ENCODE measurements at regions not wholly inside any gene's neighbourhood (a gene's known extent, or its start where the extent isn't known, plus 50 kb on each side); places are given as distances from the start of the nearest gene placed in this dataset.
A peak's percentile ranks its signal among the peaks of the same experiment; 100 is the strongest.

DNA sequence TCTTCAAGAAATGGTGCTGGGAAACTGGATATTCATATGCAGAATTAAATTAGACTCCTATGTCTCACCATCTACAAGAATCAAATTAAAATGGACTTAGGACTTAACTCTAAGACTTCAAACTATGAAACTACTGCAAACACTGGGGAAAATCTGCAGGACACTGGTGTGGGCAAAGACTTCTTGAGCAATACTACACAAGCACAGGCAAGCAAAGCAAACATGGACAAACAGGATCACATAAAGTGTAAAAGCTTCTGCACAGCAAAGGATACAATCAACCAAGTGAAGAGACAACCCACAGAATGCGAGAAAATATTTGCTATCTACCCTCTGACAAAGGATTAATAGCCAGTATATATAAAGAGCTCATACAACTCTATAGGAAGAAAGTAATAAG, 1161.1 kb upstream of the CITED2 start:
- DNase-seq, result no peak
- no peaks in the 10 kb centered on the region for H3K79me2 ChIP-seq (ENCODE audit: insufficient read depth)
- H3K9me3 ChIP-seq (ENCODE audit: low read depth), result no peaks in the 10 kb centered on the region
- no peak overlapping the region for H3K4me2 ChIP-seq (ENCODE audit: unreplicated experiment)
- WGBS, 2 experiments (ENCODE audit: low coverage in 1 of 2, low lambda C conversion rate in 2 of 2, missing lambda C conversion rate in 2 of 2), result 100% methylated on average over 1 of the region's 1 CpG
- peaks cover 47% of the 10 kb centered on the region for H3F3A ChIP-seq (ENCODE audit: insufficient read depth)
- H4K20me1 ChIP-seq (ENCODE audit: insufficient read depth), result no peaks in the 10 kb centered on the region
- no peak overlapping the region for H3K9ac ChIP-seq
- H3K36me3 ChIP-seq (ENCODE audit: low read depth), result peaks cover 14% of the 10 kb centered on the region
- TF ChIP-seq EZH2 (IDR thresholded peaks at IDR 0.05; ENCODE audit: insufficient read depth, poor library complexity, severe bottlenecking) (no peak), EZH2phosphoT487 (IDR thresholded peaks at IDR 0.05; ENCODE audit: insufficient read depth, low read depth) (no peak)
- no peak overlapping the region for H3K4me3 ChIP-seq
- in situ Hi-C loops (cut with MboI), result no loop called here
- no peak overlapping the region for H2AFZ ChIP-seq
- peaks cover 35% of the 10 kb centered on the region for H3K4me1 ChIP-seq (ENCODE audit: insufficient read depth)
- no peaks in the 10 kb centered on the region for H3K27me3 ChIP-seq (replicated peaks; ENCODE audit: insufficient read depth)
- H3K27ac ChIP-seq, result no peak overlapping the region
- no peaks in the 10 kb centered on the region for H3K9me2 ChIP-seq (ENCODE audit: insufficient read depth)

DNA sequence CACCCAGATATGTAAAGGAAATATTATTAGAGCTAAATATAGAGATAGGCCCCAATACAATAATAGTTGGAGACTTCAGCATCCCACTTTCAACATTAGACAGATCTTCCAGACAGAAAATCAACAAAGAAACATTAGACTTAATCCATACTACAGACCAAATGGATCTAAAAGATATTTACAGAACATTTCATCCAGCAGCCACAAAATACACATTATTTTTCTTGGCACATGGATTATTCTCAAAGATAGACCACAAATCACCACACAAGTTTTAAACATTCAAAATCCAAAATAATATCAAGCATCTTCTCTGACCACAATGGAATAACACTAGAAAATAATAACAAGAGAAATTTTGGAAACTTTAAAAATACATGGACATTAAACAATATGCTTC, 1159.1 kb upstream of the CITED2 start:
- Histone ChIP-seq H3K4me2 (ENCODE audit: unreplicated experiment) (no peak overlapping the region), H3K9me2 (ENCODE audit: insufficient read depth) (no peaks in the 10 kb centered on the region), H3K9ac (no peak overlapping the region), H3K27ac (no peak overlapping the region), H3K4me1 (ENCODE audit: insufficient read depth) (peaks cover 22% of the 10 kb centered on the region), H3K9me3 (ENCODE audit: low read depth) (no peaks in the 10 kb centered on the region), H4K20me1 (ENCODE audit: insufficient read depth) (no peaks in the 10 kb centered on the region), H3K4me3 (no peak overlapping the region), H3F3A (ENCODE audit: insufficient read depth) (peaks cover 28% of the 10 kb centered on the region), H2AFZ (no peak overlapping the region), H3K27me3 (replicated peaks; ENCODE audit: insufficient read depth) (no peaks in the 10 kb centered on the region), H3K79me2 (ENCODE audit: insufficient read depth) (no peaks in the 10 kb centered on the region), H3K36me3 (ENCODE audit: low read depth) (peaks cover 14% of the 10 kb centered on the region)
- in situ Hi-C loops (cut with MboI), result no loop called here
- no peak for DNase-seq
- TF ChIP-seq EZH2phosphoT487 (IDR thresholded peaks at IDR 0.05; ENCODE audit: insufficient read depth, low read depth), result no peak
- no peak for TF ChIP-seq EZH2 (IDR thresholded peaks at IDR 0.05; ENCODE audit: insufficient read depth, poor library complexity, severe bottlenecking)

DNA sequence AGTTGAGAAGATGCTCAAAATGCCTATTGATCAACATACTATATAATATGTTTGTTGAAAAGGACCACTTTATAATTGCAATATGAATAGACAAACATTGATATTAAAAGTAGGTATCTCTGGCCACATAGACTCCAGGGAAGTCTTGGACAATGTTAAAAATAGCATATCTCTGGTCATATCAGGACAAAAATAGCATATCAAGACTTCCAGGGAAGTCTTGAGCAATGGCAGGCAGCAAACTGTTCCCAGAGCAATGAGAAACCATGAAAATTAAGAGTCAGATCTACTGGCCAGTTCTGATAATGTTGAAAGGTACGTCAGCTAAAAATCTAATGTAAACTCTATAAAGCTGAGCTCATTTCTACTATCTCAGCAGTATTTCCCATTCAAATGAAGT, 1130.3 kb upstream of the CITED2 start:
- no peaks in the 10 kb centered on the region for H3K27me3 ChIP-seq (replicated peaks; ENCODE audit: insufficient read depth)

DNA sequence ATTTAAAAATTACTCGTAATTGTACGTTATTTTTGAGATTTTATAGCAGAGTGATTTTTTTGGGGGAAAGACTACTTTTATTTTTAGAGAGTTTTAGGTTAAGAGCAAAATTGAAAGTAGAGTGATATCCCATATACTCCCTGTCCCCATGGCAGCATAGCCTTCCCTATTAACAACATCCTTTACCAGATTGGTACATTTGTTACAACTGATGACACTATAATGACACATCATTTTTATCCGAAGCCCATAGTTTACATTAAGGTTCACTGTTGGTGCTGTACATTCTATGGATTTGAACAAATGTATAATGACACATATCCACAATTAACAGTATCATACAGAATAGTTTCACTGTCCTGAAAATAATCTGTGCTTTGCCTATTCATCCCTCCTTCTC, 1126.4 kb upstream of the CITED2 start:
- Histone ChIP-seq H4K20me1 (ENCODE audit: insufficient read depth) (no peaks in the 10 kb centered on the region), H3K27ac (no peak overlapping the region), H3K4me3 (no peak overlapping the region), H3K79me2 (ENCODE audit: insufficient read depth) (no peaks in the 10 kb centered on the region), H3F3A (ENCODE audit: insufficient read depth) (no peaks in the 10 kb centered on the region), H3K36me3 (ENCODE audit: low read depth) (no peaks in the 10 kb centered on the region), H3K4me2 (ENCODE audit: unreplicated experiment) (no peak overlapping the region), H3K9me2 (ENCODE audit: insufficient read depth) (no peaks in the 10 kb centered on the region), H2AFZ (no peak overlapping the region), H3K9me3 (ENCODE audit: low read depth) (no peaks in the 10 kb centered on the region), H3K27me3 (replicated peaks; ENCODE audit: insufficient read depth) (no peaks in the 10 kb centered on the region), H3K9ac (no peak overlapping the region), H3K4me1 (ENCODE audit: insufficient read depth) (no peaks in the 10 kb centered on the region)
- DNase-seq, result no peak
- in situ Hi-C loops (cut with MboI), result no loop called here
- TF ChIP-seq EZH2phosphoT487 (IDR thresholded peaks at IDR 0.05; ENCODE audit: insufficient read depth, low read depth) (no peak), EZH2 (IDR thresholded peaks at IDR 0.05; ENCODE audit: insufficient read depth, poor library complexity, severe bottlenecking) (no peak)
- WGBS, 2 experiments (ENCODE audit: low coverage in 1 of 2, low lambda C conversion rate in 2 of 2, missing lambda C conversion rate in 2 of 2), result 71 to 76% methylated on average over 3 of the region's 3 CpGs

More for the DNA sequence above, 1130.3 kb upstream of the CITED2 start:
- Histone ChIP-seq H3F3A (ENCODE audit: insufficient read depth) (no peaks in the 10 kb centered on the region), H3K9ac (no peak overlapping the region), H3K4me3 (no peak overlapping the region), H3K79me2 (ENCODE audit: insufficient read depth) (no peaks in the 10 kb centered on the region), H2AFZ (no peak overlapping the region), H3K36me3 (ENCODE audit: low read depth) (no peaks in the 10 kb centered on the region), H3K9me2 (ENCODE audit: insufficient read depth) (no peaks in the 10 kb centered on the region), H3K27ac (no peak overlapping the region), H3K4me1 (ENCODE audit: insufficient read depth) (no peaks in the 10 kb centered on the region), H4K20me1 (ENCODE audit: insufficient read depth) (no peaks in the 10 kb centered on the region), H3K9me3 (ENCODE audit: low read depth) (no peaks in the 10 kb centered on the region), H3K4me2 (ENCODE audit: unreplicated experiment) (no peak overlapping the region)
- in situ Hi-C loops (cut with MboI), result no loop called here
- WGBS, 2 experiments (ENCODE audit: low coverage in 1 of 2, low lambda C conversion rate in 2 of 2, missing lambda C conversion rate in 2 of 2), result 92 to 95% methylated on average over 1 of the region's 1 CpG
- no peak for DNase-seq
- TF ChIP-seq EZH2phosphoT487 (IDR thresholded peaks at IDR 0.05; ENCODE audit: insufficient read depth, low read depth), result no peak
- no peak for TF ChIP-seq EZH2 (IDR thresholded peaks at IDR 0.05; ENCODE audit: insufficient read depth, poor library complexity, severe bottlenecking)

DNA sequence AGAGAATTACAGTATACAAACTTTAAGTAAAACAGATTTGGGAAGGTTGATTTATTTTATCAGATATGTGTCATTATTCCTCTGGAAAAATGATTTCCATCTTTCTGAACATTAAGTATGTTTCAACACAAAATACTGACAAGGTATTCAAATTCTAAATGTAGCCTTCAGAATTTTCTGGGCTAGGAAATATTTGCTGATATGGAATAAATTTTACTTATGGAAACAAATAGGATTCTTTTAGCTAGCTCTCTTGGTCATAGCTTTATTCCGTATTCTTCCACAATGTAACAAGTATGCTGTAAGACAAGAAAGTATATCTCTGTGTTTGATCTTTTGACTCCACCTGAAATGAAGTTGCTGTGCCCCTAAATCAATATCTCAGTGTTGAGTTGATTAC, 1125.2 kb upstream of the CITED2 start:
- Histone ChIP-seq H3K4me2 (ENCODE audit: unreplicated experiment) (no peak overlapping the region), H3K36me3 (ENCODE audit: low read depth) (no peaks in the 10 kb centered on the region), H3K4me3 (no peak overlapping the region), H3K9me3 (ENCODE audit: low read depth) (no peaks in the 10 kb centered on the region), H3K9me2 (ENCODE audit: insufficient read depth) (no peaks in the 10 kb centered on the region), H3K27ac (no peak overlapping the region), H3K9ac (no peak overlapping the region), H4K20me1 (ENCODE audit: insufficient read depth) (no peaks in the 10 kb centered on the region), H3K4me1 (ENCODE audit: insufficient read depth) (peaks cover 10% of the 10 kb centered on the region), H2AFZ (peak overlapping the region; percentile 48; the same call in 1 of the 2 replicates), H3K27me3 (replicated peaks; ENCODE audit: insufficient read depth) (no peaks in the 10 kb centered on the region), H3F3A (ENCODE audit: insufficient read depth) (no peaks in the 10 kb centered on the region), H3K79me2 (ENCODE audit: insufficient read depth) (no peaks in the 10 kb centered on the region)
- in situ Hi-C loops (cut with MboI), result no loop called here
- no peak for DNase-seq
- 96% methylated on average over 1 of the region's 1 CpG for WGBS, 2 experiments (ENCODE audit: low coverage in 1 of 2, low lambda C conversion rate in 2 of 2, missing lambda C conversion rate in 2 of 2)
- no peak for TF ChIP-seq EZH2phosphoT487 (IDR thresholded peaks at IDR 0.05; ENCODE audit: insufficient read depth, low read depth)

Measured in GM23248 (cell line).